ENCODE measurements at regions not wholly inside any gene's neighbourhood (a gene's known extent, or its start where the extent isn't known, plus 50 kb on each side); places are given as distances from the start of the nearest gene placed in this dataset.

DNA sequence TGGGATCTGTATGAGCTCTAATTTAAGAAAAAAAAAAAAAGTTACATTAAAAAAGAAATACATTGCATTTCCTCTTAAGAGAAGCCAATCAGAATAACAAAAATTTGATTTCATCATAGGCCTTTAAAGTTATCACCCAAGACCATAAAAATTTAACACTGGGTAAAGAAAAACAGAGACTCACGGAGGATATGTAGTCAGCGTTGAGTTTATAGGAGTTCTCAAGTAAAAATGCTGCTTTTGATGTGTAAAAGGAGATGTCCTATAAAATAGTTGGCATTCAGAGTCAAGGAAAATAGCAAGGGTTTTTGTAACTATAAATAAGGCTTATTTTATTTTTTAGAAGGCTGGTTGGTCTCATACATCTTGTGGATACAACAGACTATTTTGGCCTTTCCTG is 191.1 kb downstream of the EFNB2 start:
- Histone ChIP-seq H3F3A (ENCODE audit: insufficient read depth, low read length) (no peaks in the 10 kb centered on the region), H3K27me3 (ENCODE audit: insufficient read depth, low read length) (no peaks in the 10 kb centered on the region), H3K4me3 (ENCODE audit: low read depth, low read length, poor library complexity, severe bottlenecking) (no peak overlapping the region), H3K9ac (ENCODE audit: low read length) (no peak overlapping the region), H4K20me1 (ENCODE audit: insufficient read depth, low read length) (no peaks in the 10 kb centered on the region), H2AFZ (ENCODE audit: low read length) (no peak overlapping the region), H3K4me1 (ENCODE audit: insufficient read depth, low read length, severe bottlenecking) (no peaks in the 10 kb centered on the region), H3K9me3 (ENCODE audit: low read length) (0 out of 2 replicates have a peak, but pooled peaks cover 4% of the 10 kb centered on the region), H3K4me2 (ENCODE audit: low read length) (no peak overlapping the region), H3K27ac (ENCODE audit: low read depth, low read length, poor library complexity, severe bottlenecking) (no peak overlapping the region), H3K9me2 (ENCODE audit: low read depth, low read length) (no peaks in the 10 kb centered on the region), H3K36me3 (ENCODE audit: insufficient read depth, low read length) (no peaks in the 10 kb centered on the region), H3K79me2 (ENCODE audit: insufficient read depth, low read length) (no peaks in the 10 kb centered on the region)
- no peak for TF ChIP-seq EZH2 (IDR thresholded peaks at IDR 0.05; ENCODE audit: borderline replicate concordance, low read length)
- TF ChIP-seq, protein P1, sequence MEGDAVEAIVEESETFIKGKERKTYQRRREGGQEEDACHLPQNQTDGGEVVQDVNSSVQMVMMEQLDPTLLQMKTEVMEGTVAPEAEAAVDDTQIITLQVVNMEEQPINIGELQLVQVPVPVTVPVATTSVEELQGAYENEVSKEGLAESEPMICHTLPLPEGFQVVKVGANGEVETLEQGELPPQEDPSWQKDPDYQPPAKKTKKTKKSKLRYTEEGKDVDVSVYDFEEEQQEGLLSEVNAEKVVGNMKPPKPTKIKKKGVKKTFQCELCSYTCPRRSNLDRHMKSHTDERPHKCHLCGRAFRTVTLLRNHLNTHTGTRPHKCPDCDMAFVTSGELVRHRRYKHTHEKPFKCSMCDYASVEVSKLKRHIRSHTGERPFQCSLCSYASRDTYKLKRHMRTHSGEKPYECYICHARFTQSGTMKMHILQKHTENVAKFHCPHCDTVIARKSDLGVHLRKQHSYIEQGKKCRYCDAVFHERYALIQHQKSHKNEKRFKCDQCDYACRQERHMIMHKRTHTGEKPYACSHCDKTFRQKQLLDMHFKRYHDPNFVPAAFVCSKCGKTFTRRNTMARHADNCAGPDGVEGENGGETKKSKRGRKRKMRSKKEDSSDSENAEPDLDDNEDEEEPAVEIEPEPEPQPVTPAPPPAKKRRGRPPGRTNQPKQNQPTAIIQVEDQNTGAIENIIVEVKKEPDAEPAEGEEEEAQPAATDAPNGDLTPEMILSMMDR (IDR thresholded peaks at IDR 0.05; ENCODE audit: low read length) = no peak

DNA sequence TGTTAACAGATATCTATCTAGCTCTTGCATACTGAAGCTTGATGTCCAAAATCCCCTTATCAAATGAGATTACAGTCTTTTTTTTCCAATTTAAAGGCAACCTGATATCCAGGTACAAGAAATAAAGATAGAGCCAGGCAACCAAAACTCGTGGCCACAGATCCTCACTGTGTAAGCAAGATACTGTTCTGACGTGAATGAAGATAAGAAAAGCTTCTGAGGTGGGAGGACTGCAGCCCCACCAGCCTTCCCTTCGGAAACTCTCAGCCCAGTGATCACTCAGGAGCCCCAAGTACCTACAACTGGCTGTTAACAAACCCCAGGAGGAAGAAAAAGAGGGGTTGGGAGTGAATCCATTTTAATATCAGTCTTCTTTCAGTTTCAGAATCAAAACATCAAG is 191.6 kb downstream of the EFNB2 start:
- H3K9ac ChIP-seq (ENCODE audit: low read length) = no peak overlapping the region
- 0 out of 2 replicates have a peak, but pooled peaks cover 4% of the 10 kb centered on the region for H3K9me3 ChIP-seq (ENCODE audit: low read length)
- H3K9me2 ChIP-seq (ENCODE audit: low read depth, low read length) = no peaks in the 10 kb centered on the region
- no peaks in the 10 kb centered on the region for H3K27me3 ChIP-seq (ENCODE audit: insufficient read depth, low read length)
- no peaks in the 10 kb centered on the region for H3K4me1 ChIP-seq (ENCODE audit: insufficient read depth, low read length, severe bottlenecking)
- H3K4me2 ChIP-seq (ENCODE audit: low read length) = no peak overlapping the region
- no peak overlapping the region for H2AFZ ChIP-seq (ENCODE audit: low read length)
- no peaks in the 10 kb centered on the region for H3K79me2 ChIP-seq (ENCODE audit: insufficient read depth, low read length)
- H4K20me1 ChIP-seq (ENCODE audit: insufficient read depth, low read length) = no peaks in the 10 kb centered on the region
- H3F3A ChIP-seq (ENCODE audit: insufficient read depth, low read length) = no peaks in the 10 kb centered on the region
- no peak overlapping the region for H3K27ac ChIP-seq (ENCODE audit: low read depth, low read length, poor library complexity, severe bottlenecking)
- no peak overlapping the region for H3K4me3 ChIP-seq (ENCODE audit: low read depth, low read length, poor library complexity, severe bottlenecking)
- H3K36me3 ChIP-seq (ENCODE audit: insufficient read depth, low read length) = no peaks in the 10 kb centered on the region
- TF ChIP-seq, protein P1 (IDR thresholded peaks at IDR 0.05; ENCODE audit: low read length) = no peak
- TF ChIP-seq EZH2 (IDR thresholded peaks at IDR 0.05; ENCODE audit: borderline replicate concordance, low read length) = no peak

DNA sequence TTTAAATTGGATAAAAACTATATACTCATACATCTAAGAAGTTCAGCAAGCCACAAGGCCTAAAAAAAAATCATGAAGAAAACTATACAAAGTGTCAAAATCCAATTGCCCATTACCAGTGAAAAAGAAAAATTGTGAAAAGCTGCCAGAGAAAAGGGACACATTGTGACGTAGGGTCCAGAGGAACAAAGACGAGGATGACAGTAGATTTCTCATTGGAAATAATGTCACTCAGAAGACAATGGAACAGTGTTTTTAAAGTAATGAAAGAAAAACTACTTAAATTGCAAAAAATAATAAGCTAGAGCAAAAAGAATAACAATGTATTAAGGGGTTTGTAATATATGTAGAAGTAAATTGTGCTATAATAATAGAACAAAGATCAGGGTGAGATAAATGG is 195.2 kb downstream of the EFNB2 start:
- Histone ChIP-seq H3K79me2 (ENCODE audit: insufficient read depth, low read length) (no peaks in the 10 kb centered on the region), H3K27ac (ENCODE audit: low read depth, low read length, poor library complexity, severe bottlenecking) (no peak overlapping the region), H2AFZ (ENCODE audit: low read length) (no peak overlapping the region), H3K4me3 (ENCODE audit: low read depth, low read length, poor library complexity, severe bottlenecking) (no peak overlapping the region), H3K36me3 (ENCODE audit: insufficient read depth, low read length) (no peaks in the 10 kb centered on the region), H3K4me1 (ENCODE audit: insufficient read depth, low read length, severe bottlenecking) (no peaks in the 10 kb centered on the region), H3F3A (ENCODE audit: insufficient read depth, low read length) (no peaks in the 10 kb centered on the region), H3K27me3 (ENCODE audit: insufficient read depth, low read length) (no peaks in the 10 kb centered on the region), H3K4me2 (ENCODE audit: low read length) (no peak overlapping the region), H3K9me3 (ENCODE audit: low read length) (0 out of 2 replicates have a peak, but pooled peaks cover 4% of the 10 kb centered on the region), H4K20me1 (ENCODE audit: insufficient read depth, low read length) (no peaks in the 10 kb centered on the region), H3K9ac (ENCODE audit: low read length) (no peak overlapping the region), H3K9me2 (ENCODE audit: low read depth, low read length) (no peaks in the 10 kb centered on the region)
- TF ChIP-seq, protein P1 (IDR thresholded peaks at IDR 0.05; ENCODE audit: low read length) = no peak
- no peak for TF ChIP-seq EZH2 (IDR thresholded peaks at IDR 0.05; ENCODE audit: borderline replicate concordance, low read length)
